ENCODE measurements at regions not wholly inside any gene's neighbourhood (a gene's known extent, or its start where the extent isn't known, plus 50 kb on each side); places are given as distances from the start of the nearest gene placed in this dataset.

- TF ChIP-seq CTCF (IDR thresholded peaks at IDR 0.05; ENCODE audit: control insufficient read depth, extremely low read depth, insufficient read depth): no peak
- DNase-seq (ENCODE audit: low read depth): no peak
- no peak overlapping the region for H3K4me3 ChIP-seq (ENCODE audit: low read depth, low read length)
These were observed 177.3 kb upstream of the CDKN3 start for GRCh38 chr14:54219261-54220070.

DNA sequence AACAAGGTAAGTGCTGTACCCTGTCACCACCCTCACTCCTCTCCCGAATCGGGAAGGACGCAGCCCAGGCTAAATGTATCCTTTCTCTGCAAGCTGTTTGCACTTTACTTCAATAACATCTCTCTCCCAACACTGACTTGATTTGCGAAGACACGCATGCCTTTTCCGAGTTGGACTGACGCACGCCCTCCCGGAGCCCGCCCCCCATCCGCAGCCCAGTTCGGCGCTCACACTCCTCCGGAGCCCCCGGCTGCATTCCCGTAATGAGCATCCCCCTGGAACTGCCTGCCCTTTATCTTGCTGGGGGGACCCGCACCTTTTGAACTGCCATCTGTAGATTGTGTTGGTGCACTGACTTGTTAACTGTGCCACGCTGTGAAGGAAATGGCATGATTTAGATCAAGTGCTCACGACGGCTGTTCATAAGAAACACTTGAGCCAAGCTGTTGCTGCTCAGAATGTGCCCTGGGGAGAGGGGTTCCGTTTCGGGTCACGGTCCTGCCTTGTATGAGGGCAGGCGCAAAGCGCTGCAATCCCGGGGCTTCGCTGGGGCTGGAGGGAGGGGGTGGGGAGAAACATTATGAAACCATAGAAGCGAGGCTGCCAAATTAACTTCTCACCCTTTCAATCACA, 176.6 kb upstream of the CDKN3 start:
- H3K4me3 ChIP-seq (ENCODE audit: low read depth, low read length): no peak overlapping the region
- no peak for DNase-seq (ENCODE audit: low read depth)
- no peak for TF ChIP-seq CTCF (IDR thresholded peaks at IDR 0.05; ENCODE audit: control insufficient read depth, extremely low read depth, insufficient read depth)

DNA sequence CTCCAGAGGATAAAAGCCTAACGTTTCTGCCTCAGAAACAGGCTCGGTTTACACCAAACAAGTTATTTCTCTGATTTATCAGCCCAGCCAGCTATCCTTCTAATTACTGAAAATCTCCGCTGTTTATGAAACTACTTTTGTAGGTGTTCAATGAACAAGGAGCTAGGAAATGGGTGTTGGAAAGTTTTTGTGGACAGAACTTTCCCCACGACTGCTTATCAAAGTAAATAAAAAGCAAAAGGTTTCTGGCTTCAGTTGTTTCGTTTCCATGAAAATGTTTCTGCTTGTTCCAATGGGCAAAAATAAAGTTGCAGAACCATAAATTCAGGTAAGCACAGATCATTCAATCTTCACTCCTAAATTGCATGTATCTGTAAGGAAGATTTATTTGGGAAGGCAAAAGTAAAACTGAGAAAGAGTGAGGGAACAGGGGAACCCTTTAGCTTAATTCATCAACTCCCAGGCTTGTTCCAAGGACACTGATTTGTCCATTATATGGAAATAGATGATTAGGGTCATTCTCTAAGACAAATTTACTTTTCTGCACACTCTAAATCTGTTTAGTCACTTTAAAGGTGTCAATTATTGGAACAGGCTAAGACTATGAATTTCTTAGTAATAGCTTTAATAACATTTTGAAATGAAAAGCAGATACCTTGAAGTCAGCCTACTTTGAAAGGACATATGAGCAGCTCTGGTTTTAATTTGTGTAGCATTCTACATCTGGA, 175.9 kb upstream of the CDKN3 start:
- no peak overlapping the region for H3K4me3 ChIP-seq (ENCODE audit: low read depth, low read length)
- TF ChIP-seq CTCF (IDR thresholded peaks at IDR 0.05; ENCODE audit: control insufficient read depth, extremely low read depth, insufficient read depth): no peak
- no peak for DNase-seq (ENCODE audit: low read depth)

DNA sequence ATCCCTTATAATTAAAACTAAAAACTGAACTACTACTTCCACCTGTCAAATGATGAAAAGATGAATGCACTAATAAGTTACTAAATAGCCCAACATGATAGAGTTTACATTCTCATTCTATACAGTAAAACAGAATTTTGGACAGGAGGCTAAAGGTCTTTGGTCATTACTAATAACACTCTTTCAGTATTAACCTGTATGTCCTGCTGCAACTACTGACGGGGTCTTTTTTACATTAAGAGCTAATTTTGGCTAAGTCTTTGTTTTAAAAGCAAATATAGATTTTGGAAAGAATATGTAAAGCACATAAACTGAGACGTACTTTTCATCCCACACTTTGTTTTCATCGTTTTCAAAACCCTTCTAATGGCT, 175.4 kb upstream of the CDKN3 start:
- H3K4me3 ChIP-seq (ENCODE audit: low read depth, low read length): no peak overlapping the region
- no peak for TF ChIP-seq CTCF (IDR thresholded peaks at IDR 0.05; ENCODE audit: control insufficient read depth, extremely low read depth, insufficient read depth)
- DNase-seq (ENCODE audit: low read depth): no peak

DNA sequence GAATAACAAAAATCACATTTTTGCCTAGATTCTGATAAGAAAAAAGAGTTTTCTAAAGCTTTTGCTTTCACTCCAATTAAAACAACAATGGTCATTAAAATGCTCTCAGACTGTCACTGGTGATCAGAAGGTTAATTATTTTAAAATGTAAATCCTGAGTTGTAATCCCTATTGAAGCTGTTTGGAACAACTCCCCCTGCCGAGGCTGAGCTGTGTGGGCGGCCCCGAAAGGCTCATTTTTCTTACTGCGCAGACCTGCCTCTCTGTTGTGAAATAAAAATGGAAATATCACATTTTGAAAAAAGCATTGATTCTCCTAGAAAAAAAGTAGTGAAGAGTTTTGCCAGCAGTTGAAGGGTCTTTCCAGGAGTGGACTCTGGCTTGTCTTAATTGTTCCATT, 174.8 kb upstream of the CDKN3 start:
- H3K4me3 ChIP-seq (ENCODE audit: low read depth, low read length): no peak overlapping the region
- TF ChIP-seq CTCF (IDR thresholded peaks at IDR 0.05; ENCODE audit: control insufficient read depth, extremely low read depth, insufficient read depth): no peak
- no peak for DNase-seq (ENCODE audit: low read depth)

GRCh38 chr14:54223831-54224402, 172.9 kb upstream of the CDKN3 start:
- TF ChIP-seq CTCF (IDR thresholded peaks at IDR 0.05; ENCODE audit: control insufficient read depth, extremely low read depth, insufficient read depth): no peak
- H3K4me3 ChIP-seq (ENCODE audit: low read depth, low read length): no peak overlapping the region

More at GRCh38 chr14:54223831-54224402, 172.9 kb upstream of the CDKN3 start:
- DNase-seq (ENCODE audit: low read depth): no peak
